SU-DHL-6 (cell line): ENCODE measurements at regions not wholly inside any gene's neighbourhood (a gene's known extent, or its start where the extent isn't known, plus 50 kb on each side); places are given as distances from the start of the nearest gene placed in this dataset.
"Not testable (repeated sequence)": the region's sequence is repeated elsewhere in the genome, so short reads cannot be mapped to it uniquely, and the experiment has no call there.

Source experiments
- H2AFZ ChIP-seq: fragments of 200-600 bp; sonication (generic); 2 replicates; pipeline ENCODE4 v1.6.1; 2014; ENCODE audit warnings: low read depth, mild to moderate bottlenecking, moderate library complexity, mixed read lengths, antibody characterized with exemption, low read length; ENCODE audit not compliant: severe bottlenecking
- H3F3A ChIP-seq: fragments of 200-600 bp; shearing (Covaris generic); 2 replicates; pipeline ENCODE4 v1.6.0; 2016; ENCODE audit warnings: antibody characterized with exemption, mild to moderate bottlenecking; ENCODE audit not compliant: insufficient read depth
- H3K27ac ChIP-seq: fragments of 200-600 bp; sonication (generic); 2 replicates; pipeline ENCODE4 v1.5.1; 2016; ENCODE audit warnings: low read depth, mild to moderate bottlenecking, low read length, moderate library complexity, mixed read lengths
- H3K27me3 ChIP-seq: fragments of 200-600 bp; sonication (generic), shearing (Covaris generic); 2 replicates; pipeline ENCODE4 v1.6.0; 2014; ENCODE audit warnings: mild to moderate bottlenecking, low read length
- H3K36me3 ChIP-seq: fragments of 200-600 bp; sonication (generic); 2 replicates; pipeline ENCODE4 v1.6.1; 2014; ENCODE audit warnings: mild to moderate bottlenecking, low read length, mixed read lengths
- H3K4me2 ChIP-seq: fragments of 300-600, 200-600 bp; shearing (Covaris generic), sonication (generic); 2 replicates; pipeline ENCODE4 v1.6.0; 2014; ENCODE audit warnings: low read length, low read depth, mild to moderate bottlenecking; ENCODE audit not compliant: poor library complexity, severe bottlenecking
- H3K4me3 ChIP-seq: fragments of 200-600 bp; sonication (generic); 2 replicates; pipeline ENCODE4 v1.5.1; 2014; ENCODE audit warnings: antibody characterized with exemption, low read length, mild to moderate bottlenecking, mixed read lengths; ENCODE audit not compliant: insufficient read depth, poor library complexity, severe bottlenecking
- H3K79me2 ChIP-seq: fragments of 200-600 bp; sonication (generic); 2 replicates; pipeline ENCODE4 v1.6.1; 2014; ENCODE audit warnings: mild to moderate bottlenecking, low read length, moderate library complexity; ENCODE audit not compliant: insufficient read depth
- H3K9ac ChIP-seq: fragments of 200-600 bp; sonication (generic); 2 replicates; pipeline ENCODE4 v1.7.0; 2014; ENCODE audit warnings: mild to moderate bottlenecking, low read length
- H3K9me2 ChIP-seq: fragments of 200-600 bp; sonication (generic); replicated peaks from 2 replicates; pipeline ENCODE4 v1.6.1; 2014; ENCODE audit warnings: low read length; ENCODE audit not compliant: insufficient read depth
- H3K9me3 ChIP-seq: fragments of 200-600 bp; sonication (generic); 2 replicates; pipeline ENCODE4 v1.6.1; 2014; ENCODE audit warnings: low read length, mixed read lengths; ENCODE audit not compliant: insufficient read depth
- H4K20me1 ChIP-seq: fragments of 200-600 bp; sonication (generic); 2 replicates; pipeline ENCODE4 v1.6.1; 2014; ENCODE audit warnings: low read depth, mild to moderate bottlenecking, antibody characterized with exemption, low read length, moderate library complexity, mixed read lengths
- EZH2phosphoT487 ChIP-seq: fragments of 200-600 bp; sonication (generic), shearing (Covaris generic); conservative IDR thresholded peaks from 2 replicates; pipeline ENCODE4 v1.6.1; 2018; ENCODE audit warnings: mild to moderate bottlenecking, antibody characterized with exemption, low read length, moderate library complexity, mixed read lengths
- TF ChIP-seq, protein P1 (sequence below): fragments of 200-600 bp; sonication (generic); IDR thresholded peaks from one replicate; pipeline ENCODE4 v1.5.1; 2017; ENCODE audit warnings: antibody characterized with exemption, mild to moderate bottlenecking, low read length, moderate library complexity; ENCODE audit not compliant: insufficient read depth, poor library complexity, severe bottlenecking

DNA sequence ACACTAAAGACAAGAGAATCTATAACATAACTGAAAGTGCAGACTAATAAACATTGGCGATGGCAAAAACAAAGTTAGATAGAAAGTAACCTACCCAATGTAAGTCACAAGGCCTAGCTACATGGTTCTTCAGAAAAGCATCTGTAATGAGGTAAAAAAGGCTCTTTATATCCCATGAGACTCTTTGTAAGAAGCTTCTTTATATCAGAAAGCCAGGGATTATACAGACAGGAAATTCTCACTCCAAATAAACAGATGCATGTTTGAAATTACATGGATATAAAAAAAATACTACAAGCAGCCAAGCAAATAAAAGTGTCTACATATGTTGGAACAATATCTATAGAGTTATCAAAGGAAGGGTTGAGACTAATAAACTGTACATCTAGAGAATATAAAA, 284.9 kb upstream of the NRSN1 start:
- no peak overlapping the region for H3K27ac ChIP-seq
- H3F3A ChIP-seq = no peaks in the 10 kb centered on the region
- H3K9me3 ChIP-seq = no peaks in the 10 kb centered on the region

DNA sequence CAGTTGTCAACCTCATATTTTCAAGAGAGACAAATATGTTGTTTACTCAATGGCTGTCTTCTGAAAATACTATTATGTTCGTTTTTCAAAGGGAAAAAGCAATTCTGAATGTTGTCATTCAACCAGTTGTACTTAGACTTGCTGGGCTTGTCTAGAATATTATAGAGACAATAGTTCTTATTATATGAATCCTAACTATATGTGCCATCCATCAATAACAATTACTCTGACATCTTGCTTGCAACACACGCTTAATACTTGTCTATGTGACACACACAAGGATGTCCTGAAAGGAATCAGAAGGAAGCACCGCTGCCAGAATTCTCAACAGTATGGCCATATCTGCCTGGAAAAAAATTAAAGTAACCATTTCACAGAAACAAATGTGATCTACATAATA, 283.3 kb upstream of the NRSN1 start:
- no peak overlapping the region for H3K27ac ChIP-seq
- H4K20me1 ChIP-seq = no peaks in the 10 kb centered on the region; the same call in 1 of the 2 replicates
- no peak overlapping the region for H2AFZ ChIP-seq
- no peak overlapping the region for H3K4me3 ChIP-seq
- no peak overlapping the region for H3K9ac ChIP-seq
- no peaks in the 10 kb centered on the region for H3K79me2 ChIP-seq
- H3K9me2 ChIP-seq = no peaks in the 10 kb centered on the region
- no peaks in the 10 kb centered on the region for H3K27me3 ChIP-seq
- no peaks in the 10 kb centered on the region for H3F3A ChIP-seq
- no peaks in the 10 kb centered on the region for H3K36me3 ChIP-seq
- no peaks in the 10 kb centered on the region for H3K9me3 ChIP-seq
- no peak for TF ChIP-seq EZH2phosphoT487
- TF ChIP-seq, protein P1, sequence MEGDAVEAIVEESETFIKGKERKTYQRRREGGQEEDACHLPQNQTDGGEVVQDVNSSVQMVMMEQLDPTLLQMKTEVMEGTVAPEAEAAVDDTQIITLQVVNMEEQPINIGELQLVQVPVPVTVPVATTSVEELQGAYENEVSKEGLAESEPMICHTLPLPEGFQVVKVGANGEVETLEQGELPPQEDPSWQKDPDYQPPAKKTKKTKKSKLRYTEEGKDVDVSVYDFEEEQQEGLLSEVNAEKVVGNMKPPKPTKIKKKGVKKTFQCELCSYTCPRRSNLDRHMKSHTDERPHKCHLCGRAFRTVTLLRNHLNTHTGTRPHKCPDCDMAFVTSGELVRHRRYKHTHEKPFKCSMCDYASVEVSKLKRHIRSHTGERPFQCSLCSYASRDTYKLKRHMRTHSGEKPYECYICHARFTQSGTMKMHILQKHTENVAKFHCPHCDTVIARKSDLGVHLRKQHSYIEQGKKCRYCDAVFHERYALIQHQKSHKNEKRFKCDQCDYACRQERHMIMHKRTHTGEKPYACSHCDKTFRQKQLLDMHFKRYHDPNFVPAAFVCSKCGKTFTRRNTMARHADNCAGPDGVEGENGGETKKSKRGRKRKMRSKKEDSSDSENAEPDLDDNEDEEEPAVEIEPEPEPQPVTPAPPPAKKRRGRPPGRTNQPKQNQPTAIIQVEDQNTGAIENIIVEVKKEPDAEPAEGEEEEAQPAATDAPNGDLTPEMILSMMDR = no peak
- no peak overlapping the region for H3K4me2 ChIP-seq

More for the DNA sequence above, 284.9 kb upstream of the NRSN1 start:
- Histone ChIP-seq H3K79me2 (no peaks in the 10 kb centered on the region), H3K9ac (no peak overlapping the region), H3K4me2 (no peak overlapping the region), H4K20me1 (no peaks in the 10 kb centered on the region; the same call in 1 of the 2 replicates), H3K36me3 (no peaks in the 10 kb centered on the region), H3K27me3 (no peaks in the 10 kb centered on the region), H3K4me3 (no peak overlapping the region), H3K9me2 (no peaks in the 10 kb centered on the region), H2AFZ (no peak overlapping the region)
- TF ChIP-seq, protein P1 = no peak
- no peak for TF ChIP-seq EZH2phosphoT487

DNA sequence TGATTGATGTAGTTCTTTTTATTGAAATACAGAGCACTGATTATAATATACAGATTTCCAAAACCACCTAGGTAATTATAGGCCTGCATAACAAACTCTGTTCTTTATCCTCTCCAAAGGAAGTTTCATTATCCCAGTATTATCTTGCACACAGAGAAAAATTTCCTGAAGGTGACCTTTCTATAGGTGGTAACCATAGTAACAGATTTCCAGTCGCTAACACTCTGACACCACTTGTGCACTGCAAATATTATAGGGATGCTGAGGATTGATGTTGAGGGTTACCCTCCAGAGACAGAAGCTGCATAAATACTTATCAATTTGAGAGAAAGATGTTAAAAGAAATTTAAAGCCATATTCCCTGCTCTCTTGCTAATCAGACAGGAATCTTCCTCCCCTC, 274.5 kb upstream of the NRSN1 start:
- H3K4me3 ChIP-seq = no peak overlapping the region
- no peaks in the 10 kb centered on the region for H3K36me3 ChIP-seq
- H3K4me2 ChIP-seq = no peak overlapping the region
- no peaks in the 10 kb centered on the region for H3K9me2 ChIP-seq
- H4K20me1 ChIP-seq = no peaks in the 10 kb centered on the region
- no peak for TF ChIP-seq EZH2phosphoT487
- TF ChIP-seq, protein P1 = no peak
- no peak overlapping the region for H2AFZ ChIP-seq
- H3K27ac ChIP-seq = no peak overlapping the region
- no peak overlapping the region for H3K9ac ChIP-seq
- no peaks in the 10 kb centered on the region for H3F3A ChIP-seq
- H3K79me2 ChIP-seq = no peaks in the 10 kb centered on the region
- no peaks in the 10 kb centered on the region for H3K27me3 ChIP-seq
- no peaks in the 10 kb centered on the region for H3K9me3 ChIP-seq

DNA sequence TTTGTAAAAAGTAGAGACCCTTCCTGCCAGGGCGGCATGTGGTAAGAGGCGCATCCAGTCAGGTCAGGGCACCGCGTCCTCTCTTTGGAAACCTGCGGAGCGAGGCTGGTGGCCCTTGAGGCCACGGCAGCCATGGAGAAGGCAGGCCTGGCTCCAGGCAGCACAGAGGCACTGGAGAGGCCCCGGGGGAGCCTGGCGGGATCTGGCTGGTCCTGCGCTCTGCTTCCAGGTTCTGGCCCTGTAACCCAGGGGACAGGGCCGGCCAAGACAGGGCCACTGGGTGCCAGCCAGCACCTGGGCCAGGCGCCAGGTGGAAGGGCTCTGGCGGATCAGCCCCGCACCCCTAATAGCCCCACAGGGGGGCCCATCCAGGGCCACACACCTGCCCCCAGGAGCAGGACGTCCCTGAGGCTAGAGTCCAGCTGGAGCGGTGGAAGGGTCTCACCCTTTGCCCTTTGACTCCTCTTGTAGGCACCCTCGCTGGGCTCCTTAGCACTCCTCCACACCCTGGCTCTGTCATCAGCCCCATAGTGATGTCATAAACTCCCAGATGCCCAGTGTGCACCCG, 272.4 kb upstream of the NRSN1 start:
- H3K9me3 ChIP-seq, H3K27me3 ChIP-seq, H3K9me2 ChIP-seq, H2AFZ ChIP-seq, H3K4me3 ChIP-seq, H4K20me1 ChIP-seq, H3K79me2 ChIP-seq, H3K4me2 ChIP-seq, H3K9ac ChIP-seq, H3K36me3 ChIP-seq, H3K27ac ChIP-seq, H3F3A ChIP-seq: not testable (repeated sequence)

DNA sequence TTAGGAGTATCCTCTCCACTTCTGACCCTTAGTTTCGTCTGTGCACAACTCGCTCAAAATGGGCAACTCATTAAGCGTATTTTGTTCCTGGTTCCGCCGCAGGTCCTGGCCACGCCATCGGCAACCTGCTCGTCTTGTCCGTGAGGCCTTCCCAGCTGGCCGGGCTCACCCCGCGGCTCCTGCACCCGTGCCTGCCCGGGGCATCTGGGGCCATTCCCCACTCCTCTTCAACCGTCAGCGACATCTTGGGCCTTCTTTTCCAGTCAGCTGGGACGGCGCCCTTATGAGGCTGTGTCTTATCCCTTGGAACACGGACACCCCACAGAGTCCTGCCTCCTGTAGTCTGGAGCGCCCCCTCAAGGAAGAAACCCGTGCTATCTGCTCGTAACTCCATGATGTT, 271.9 kb upstream of the NRSN1 start:
- not testable (repeated sequence) for H3K4me2 ChIP-seq, H3K9me3 ChIP-seq, H3K4me3 ChIP-seq, H3K27ac ChIP-seq, H3K9me2 ChIP-seq, H3K27me3 ChIP-seq, H2AFZ ChIP-seq, H3F3A ChIP-seq, H3K79me2 ChIP-seq, H4K20me1 ChIP-seq, H3K9ac ChIP-seq, H3K36me3 ChIP-seq
